H54 (cell line): ENCODE measurements at regions not wholly inside any gene's neighbourhood (a gene's known extent, or its start where the extent isn't known, plus 50 kb on each side); places are given as distances from the start of the nearest gene placed in this dataset.
A peak's percentile ranks its signal among the peaks of the same experiment; 100 is the strongest.

ENCODE experiments used
- DNase-seq: peaks from one replicate; pipeline ENCODE4 v3.0.0; 2011; ENCODE audit warnings: low spot score, mixed read lengths; ENCODE audit not compliant: insufficient read length
- FAIRE-seq: peaks from 3 replicates; lab custom pipeline; 2011; peaks lifted over from hg19 to GRCh38; lab: Jason Lieb, UNC
- POLR2A ChIP-seq: IDR thresholded peaks from 2 replicates; pipeline ENCODE4 v1.6.1; 2011; ENCODE audit warnings: low read depth, mild to moderate bottlenecking, low read length

DNA sequence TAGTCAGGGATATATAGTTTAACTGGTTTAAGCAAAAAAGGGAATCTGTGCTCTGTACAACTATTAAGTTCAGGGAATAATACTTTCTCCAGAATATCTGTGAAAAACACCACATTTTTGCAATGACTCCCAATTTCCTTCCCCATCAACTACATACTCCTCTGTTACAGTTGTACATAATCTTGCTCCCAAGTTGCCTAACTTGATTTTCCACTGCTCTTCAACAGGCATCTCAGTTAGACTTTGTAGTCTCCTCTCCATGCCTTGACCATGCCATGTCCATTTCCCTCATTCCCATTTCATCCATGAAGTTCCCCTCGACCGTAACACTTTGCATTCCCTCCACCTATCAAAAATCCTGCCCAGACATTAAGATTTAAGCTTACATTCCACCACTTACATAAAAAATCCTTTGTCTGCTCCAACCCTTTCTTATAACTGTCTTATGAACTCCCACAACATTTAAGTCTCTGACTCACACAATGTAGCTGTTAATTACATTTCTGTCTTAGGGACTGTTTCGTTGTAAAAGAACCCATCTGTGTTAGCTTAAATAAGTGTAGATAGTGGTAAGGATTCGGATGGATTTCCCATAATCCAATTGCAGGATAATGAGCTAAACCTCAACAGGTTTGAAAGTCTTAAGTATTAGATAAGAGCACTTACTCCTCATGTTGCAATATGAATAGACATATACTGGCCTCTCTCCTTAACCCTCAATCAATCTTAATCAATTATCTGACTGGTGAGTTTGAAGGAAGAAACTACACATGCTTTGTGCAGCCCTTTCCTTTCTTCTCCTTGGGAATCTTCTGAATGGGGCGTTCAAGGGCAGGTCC lies 156.5 kb downstream of the PAWR start:
- no peak for TF ChIP-seq POLR2A
- peak; percentile 78 for FAIRE-seq
- no peak for DNase-seq

DNA sequence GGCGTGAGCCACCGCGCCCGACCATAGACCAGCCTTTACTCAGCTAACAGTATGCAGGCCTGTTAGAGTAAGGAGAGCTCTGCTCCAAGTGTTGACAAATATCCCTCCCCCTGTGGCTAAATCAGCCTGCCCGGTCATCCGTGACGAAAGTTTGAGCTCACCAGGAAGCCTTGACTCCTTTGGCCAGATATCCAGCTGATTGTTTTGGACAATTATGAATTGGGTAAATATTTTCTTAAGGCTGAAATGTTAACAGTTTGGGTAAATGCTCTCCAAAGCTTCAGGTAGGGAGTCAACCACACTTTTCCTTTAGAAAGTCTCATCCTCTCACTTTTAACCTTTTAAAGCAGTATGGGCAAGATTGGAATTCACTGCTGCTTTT lies 157.9 kb downstream of the PAWR start:
- DNase-seq (no peak), FAIRE-seq (no peak)
- TF ChIP-seq POLR2A: no peak

DNA sequence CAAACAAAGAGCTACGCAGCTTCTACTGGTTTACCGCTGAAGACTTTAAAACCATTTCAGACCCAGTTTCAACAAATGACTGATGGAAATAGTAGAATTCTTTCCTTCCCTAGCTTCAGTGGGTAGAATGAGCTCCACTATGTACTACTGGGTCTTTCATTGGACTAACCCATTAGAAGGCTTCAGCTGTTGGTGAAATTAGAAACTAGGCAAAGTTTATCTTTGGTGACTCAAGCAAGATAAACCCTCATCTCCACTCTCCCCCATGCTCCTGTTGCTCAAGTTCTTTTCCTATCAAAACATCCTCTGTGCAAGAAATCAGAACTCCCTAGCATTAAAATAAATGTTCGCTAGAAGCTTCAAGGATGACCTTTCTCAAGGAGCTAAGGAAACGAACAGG lies 159.2 kb downstream of the PAWR start:
- peak; percentile 76 for FAIRE-seq
- DNase-seq: no peak

DNA sequence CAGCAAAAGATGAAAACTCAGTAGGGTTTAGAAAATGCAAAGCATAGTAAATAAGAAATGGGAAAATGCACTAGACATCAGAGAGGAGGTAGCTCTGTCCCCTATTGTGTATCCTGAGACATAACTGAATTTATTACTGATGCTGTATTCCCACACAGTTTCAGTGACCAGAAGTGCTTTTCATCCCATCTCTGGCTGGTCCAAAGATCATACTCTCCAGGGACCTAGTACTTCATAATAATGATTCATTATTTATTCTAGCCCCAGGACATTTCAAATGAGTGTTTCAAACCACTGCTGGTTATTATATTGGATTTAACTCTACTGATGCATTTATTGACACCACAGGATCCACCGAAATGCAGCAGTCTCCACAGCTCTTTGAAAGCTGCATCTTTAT lies 163.3 kb downstream of the PAWR start:
- DNase-seq (no peak), FAIRE-seq (no peak)

More for the DNA sequence above, 159.2 kb downstream of the PAWR start:
- no peak for TF ChIP-seq POLR2A

DNA sequence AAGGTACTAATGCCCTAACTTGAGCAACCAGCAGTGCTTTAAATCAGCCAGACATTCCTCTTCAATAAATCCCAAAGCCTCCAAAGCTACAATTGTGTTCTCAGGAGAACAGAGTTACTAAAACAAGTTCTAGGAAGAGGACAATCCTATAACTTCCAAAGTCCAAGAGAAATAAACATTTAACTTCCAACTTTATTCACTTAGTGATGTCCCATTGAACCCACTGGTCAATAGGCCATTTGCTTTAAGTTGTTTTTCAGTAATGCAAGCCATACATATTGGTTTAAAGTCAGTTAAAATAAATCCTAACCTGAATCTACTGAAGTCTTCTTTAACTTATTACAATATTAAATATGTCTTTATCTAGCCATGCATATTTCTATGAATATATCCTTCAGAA lies 165.4 kb downstream of the PAWR start:
- TF ChIP-seq POLR2A: no peak
- no peak for DNase-seq

More for the DNA sequence above, 163.3 kb downstream of the PAWR start:
- no peak for TF ChIP-seq POLR2A

DNA sequence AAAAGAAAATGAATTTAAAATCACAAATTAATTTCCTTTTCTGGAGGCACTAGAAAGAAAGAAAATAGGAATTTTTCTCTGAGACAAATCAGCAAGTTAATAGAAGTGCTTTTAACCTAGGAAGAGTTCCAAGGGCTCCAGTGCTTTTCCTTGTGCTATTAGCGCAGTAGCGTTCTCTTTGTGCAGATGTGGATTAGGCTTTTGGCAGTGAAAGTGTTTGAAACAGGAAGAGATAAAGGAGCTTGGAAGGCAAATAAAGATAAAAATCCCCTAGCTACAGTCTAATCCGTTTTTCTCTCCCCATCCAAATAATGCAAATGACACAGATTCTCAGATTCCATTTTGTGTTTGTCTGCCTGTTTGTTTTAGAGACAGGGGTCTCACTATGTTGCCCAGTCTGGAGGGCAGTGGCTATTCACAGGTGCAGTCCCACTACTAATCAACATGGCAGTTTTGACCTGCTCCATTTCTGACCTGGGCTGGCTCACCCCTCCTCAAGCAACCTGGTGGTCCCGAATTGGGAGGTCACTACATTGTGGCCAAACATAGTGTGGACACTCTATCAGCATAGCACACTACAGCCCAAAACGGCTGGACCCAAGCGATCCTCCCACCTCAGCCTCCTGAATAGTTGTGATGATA lies 166.1 kb downstream of the PAWR start:
- DNase-seq (no peak), FAIRE-seq (no peak)
- TF ChIP-seq POLR2A: no peak

More for the DNA sequence above, 165.4 kb downstream of the PAWR start:
- FAIRE-seq: no peak

DNA sequence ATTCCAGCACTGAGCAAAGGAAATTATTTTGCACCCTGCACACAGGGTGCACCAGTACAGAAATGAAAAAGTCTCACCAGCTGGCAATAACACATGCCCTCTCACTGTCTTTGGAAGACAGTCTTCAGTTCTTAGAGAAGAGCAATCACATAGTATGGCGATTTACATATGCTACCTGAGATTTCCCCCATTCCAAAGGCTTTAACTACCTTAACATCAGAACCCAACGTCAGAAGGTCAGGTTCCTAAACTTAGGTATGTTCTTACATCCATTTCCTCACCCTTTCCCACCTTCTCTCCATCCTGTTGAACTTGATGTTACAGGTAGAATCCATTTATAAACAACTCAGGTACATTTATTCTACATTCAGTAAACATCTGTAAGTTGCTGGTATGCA lies 167.8 kb downstream of the PAWR start:
- DNase-seq (no peak), FAIRE-seq (peak; percentile 33)
- no peak for TF ChIP-seq POLR2A

DNA sequence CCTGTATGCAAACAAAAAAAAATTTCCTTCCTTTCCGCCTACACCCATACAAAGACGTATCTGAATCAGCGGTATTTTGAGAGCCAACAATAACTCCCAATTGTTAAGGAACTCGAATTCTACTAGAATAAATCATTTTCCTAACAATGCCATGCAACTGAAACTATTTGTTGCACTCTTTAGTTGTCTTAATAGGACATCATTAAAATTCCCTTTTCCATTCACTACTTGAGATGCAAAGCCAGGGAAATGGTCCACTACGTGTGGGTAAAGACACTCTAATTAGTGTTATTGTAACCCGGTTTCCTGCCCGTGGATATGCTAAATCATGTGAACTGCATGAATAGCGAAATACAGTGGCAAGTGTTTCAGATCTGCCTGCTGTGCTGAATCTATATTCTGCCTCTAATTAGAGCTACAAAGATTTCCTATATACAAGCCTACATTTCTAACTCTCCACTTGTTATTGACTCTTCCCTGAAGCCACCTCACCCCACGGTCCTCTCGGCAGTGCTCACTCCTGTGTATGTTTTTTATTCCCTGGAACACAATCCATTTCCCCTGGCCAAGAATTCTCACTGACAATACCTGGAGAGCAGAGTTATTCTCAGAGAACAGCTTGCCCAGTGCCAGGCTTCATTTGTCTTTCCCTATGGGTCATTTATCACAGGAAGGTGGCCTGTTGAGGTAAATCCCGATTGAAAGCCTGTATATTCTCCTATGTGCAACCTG lies 168.3 kb downstream of the PAWR start:
- TF ChIP-seq POLR2A: no peak
- FAIRE-seq (peak; percentile 36), DNase-seq (no peak)

DNA sequence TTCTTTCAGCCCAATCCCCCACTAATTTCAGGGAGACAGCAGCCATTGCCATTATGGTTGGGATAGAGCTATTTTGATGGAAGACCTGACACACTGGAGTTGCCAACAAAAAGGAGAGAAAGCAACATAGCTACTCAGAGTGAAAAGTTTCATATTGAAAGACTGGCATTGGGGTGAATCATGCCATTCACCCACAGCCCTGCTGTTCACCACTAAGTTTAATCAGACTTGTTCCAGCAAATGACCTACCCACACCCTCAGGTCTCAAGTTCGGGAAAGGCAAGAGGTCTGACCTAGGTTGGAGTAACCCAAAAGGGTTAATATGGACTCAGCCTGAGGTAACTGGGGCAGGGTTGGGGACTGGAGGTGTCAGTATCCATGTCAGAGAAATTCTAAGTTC lies 169.2 kb downstream of the PAWR start:
- FAIRE-seq: peak; percentile 80
- no peak for DNase-seq
- TF ChIP-seq POLR2A: no peak

DNA sequence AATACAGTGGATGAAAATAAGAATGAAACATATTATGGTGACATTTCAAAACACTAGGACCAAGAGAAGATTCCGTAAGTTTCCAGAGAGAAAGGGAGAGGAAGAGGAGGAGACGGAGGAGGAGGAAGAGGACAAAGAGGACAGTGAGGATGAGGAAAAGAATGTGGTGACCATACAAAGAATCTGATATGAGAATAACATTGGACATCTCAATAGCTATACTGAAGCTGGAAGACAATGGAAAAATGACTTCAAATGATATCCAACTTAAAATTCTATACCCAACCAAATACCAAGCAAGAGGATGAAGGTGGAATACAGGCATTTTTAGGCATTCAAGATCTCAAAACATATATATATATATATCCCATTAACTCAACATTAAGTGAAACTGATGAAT lies 173.4 kb downstream of the PAWR start:
- FAIRE-seq (no peak), DNase-seq (no peak)
- TF ChIP-seq POLR2A: no peak

DNA sequence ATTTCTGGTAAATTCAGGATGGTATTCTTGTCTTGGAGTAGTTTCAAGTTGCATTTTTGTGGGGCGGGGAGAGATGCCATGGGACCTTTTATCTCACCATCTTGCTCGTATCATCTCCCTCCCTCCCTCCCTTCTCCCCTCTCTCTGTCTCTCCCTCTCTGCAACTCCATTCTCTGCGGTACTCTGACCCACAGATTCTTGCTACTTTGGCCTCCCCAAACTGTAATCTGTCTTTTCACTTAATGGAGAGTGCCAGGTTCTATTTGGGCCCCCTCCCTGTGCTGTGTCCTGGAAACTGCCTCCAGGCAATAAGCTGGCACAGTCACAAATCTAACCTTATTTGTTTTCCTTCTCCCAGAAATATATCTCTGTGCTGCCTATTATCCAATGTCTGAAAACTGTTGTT lies 175.2 kb downstream of the PAWR start:
- no peak for TF ChIP-seq POLR2A
- FAIRE-seq (no peak), DNase-seq (no peak)

DNA sequence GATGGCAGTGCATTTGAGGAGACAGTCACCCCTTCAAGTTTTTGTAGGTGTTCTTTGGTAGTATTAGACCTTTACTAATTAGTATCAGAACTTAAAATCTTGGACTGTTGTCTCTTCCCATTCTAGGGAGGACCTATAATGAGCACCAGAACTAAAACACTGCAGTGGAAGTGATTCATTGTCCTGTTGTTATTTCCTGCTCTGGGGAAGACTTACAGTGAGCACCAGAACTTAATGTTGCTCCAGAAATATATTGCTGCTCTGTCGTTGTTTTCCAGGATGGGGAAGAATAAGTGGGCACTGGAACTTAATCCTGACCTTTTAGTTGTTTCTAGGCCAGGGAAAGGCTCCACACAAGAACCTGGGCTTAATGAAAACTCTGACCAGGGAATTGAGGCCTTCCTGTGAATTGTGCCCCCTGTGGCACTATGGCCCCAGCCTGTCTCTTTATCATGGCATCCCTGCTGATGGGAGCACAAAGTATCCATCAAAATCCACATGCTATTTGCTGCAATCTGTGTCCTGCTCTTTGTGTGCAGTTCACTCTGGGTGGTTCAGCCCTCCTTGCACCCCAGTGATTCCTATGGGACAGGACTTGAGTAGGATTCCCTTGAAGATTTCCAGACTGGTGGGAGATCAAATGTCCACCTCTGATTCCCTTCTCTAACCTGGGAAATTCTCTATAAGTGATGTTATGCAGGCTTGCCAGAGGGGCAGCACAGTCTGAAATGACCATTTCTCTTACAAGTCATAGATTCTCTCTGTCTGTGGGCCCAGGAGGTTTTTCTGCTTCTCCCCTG lies 175.8 kb downstream of the PAWR start:
- FAIRE-seq (no peak), DNase-seq (no peak)
- TF ChIP-seq POLR2A: no peak

DNA sequence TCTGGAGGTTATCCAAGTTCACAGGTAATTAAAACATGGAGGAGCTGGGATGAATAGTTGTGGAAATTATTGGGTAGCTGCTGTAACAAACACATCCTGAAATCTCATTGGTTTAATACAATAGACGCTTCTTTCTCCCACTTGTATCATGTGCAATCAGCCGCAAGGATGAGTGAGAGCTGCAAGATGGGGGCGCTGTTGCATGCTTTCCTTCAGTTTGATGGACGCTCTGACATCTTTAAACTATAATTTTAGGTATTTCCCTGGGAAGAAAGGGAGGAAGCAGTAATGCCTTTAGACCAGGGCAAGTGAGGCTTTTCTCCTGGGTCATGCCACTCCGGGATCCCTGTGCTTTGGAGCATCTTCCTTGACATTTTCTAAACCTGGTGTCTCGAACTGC lies 178.7 kb downstream of the PAWR start:
- DNase-seq (no peak), FAIRE-seq (no peak)
- no peak for TF ChIP-seq POLR2A
